GM12892 (cell line): ENCODE measurements at regions not wholly inside any gene's neighbourhood (a gene's known extent, or its start where the extent isn't known, plus 50 kb on each side); places are given as distances from the start of the nearest gene placed in this dataset.

Experiments
- POLR2A ChIP-seq: IDR thresholded peaks from 2 replicates; pipeline ENCODE4 v1.6.1; 2011; ENCODE audit warnings: low read depth, low read length, control low read depth
- POLR2AphosphoS5 ChIP-seq: IDR thresholded peaks from 2 replicates; pipeline ENCODE4 v1.6.1; 2011; ENCODE audit warnings: low read depth, low read length, control low read depth
- TAF1 ChIP-seq: IDR thresholded peaks from 2 replicates; pipeline ENCODE4 v1.6.1; 2011; ENCODE audit warnings: low read depth, mild to moderate bottlenecking, control low read depth, low read length, borderline replicate concordance

- no peak for TF ChIP-seq POLR2AphosphoS5
- TF ChIP-seq POLR2A: no peak
- no peak for TF ChIP-seq TAF1
These were observed 84.9 kb upstream of the ZDHHC17 start for GRCh38 chr12:76678992-76679391.
